Endothelial cell of umbilical vein (primary cell): ENCODE measurements at regions not wholly inside any gene's neighbourhood (a gene's known extent, or its start where the extent isn't known, plus 50 kb on each side); places are given as distances from the start of the nearest gene placed in this dataset.

Experiments used
- CTCF ChIP-seq, 2 donors: IDR thresholded peaks; 1 replicate in 1 of 2; 2 replicates in 1 of 2; pipeline ENCODE4 v1.5.1; 2011; ENCODE audit warnings: low read length in 2 of 2, mild to moderate bottlenecking in 2 of 2, moderate library complexity in 2 of 2, control low read depth in 1 of 2, inconsistent platforms in 1 of 2, low read depth in 1 of 2; ENCODE audit not compliant: insufficient read depth in 1 of 2; ENCODE audit errors: extremely low read depth in 1 of 2
- JUN ChIP-seq: IDR thresholded peaks from 2 replicates; pipeline ENCODE4 v1.6.1; 2011; ENCODE audit warnings: borderline replicate concordance, low read depth; ENCODE audit not compliant: insufficient read length, insufficient read depth
- POLR2A ChIP-seq: IDR thresholded peaks from 2 replicates; pipeline ENCODE4 v1.6.1; 2012; ENCODE audit warnings: low read depth, mild to moderate bottlenecking, control low read depth, low read length
- POLR2AphosphoS5 ChIP-seq: IDR thresholded peaks from 2 replicates; pipeline ENCODE4 v1.6.1; 2012; ENCODE audit warnings: low read depth, mild to moderate bottlenecking, control low read depth, low read length, moderate library complexity; ENCODE audit not compliant: insufficient read depth

GRCh38 chr17:14755002-14755401 lies 454.1 kb downstream of the HS3ST3B1 start:
- TF ChIP-seq POLR2A = no peak
- no peak for TF ChIP-seq CTCF (IDR thresholded peaks at IDR 0.05; ENCODE audit: extremely low read depth in 1 of 2, insufficient read depth in 1 of 2, low read depth in 1 of 2, low read length in 2 of 2)
- TF ChIP-seq POLR2AphosphoS5 = no peak
- no peak for TF ChIP-seq JUN
